ENCODE measurements at regions not wholly inside any gene's neighbourhood (a gene's known extent, or its start where the extent isn't known, plus 50 kb on each side); places are given as distances from the start of the nearest gene placed in this dataset.

DNA sequence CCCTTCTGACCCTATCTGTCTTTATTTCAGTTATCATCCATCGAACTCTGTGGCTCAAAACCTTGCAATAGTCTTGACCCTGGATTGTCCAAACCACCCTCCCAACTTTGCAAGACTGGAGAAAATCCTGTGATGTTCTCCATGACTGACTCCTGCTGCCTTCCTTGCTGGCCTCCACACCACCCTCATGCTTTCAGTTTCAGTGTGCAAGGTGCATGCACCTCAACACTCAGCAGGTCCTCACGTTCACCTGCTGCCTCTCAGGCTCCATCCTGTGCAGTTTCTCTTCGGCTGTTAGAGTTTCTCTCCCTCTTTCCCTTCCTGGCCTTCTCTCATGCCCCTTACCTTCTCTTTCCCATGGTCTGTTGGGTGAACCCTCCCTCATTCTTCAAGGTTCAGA lies 59.4 kb upstream of the ASIC2 start:
- DNase-seq (ENCODE audit: low read depth): no peak

DNA sequence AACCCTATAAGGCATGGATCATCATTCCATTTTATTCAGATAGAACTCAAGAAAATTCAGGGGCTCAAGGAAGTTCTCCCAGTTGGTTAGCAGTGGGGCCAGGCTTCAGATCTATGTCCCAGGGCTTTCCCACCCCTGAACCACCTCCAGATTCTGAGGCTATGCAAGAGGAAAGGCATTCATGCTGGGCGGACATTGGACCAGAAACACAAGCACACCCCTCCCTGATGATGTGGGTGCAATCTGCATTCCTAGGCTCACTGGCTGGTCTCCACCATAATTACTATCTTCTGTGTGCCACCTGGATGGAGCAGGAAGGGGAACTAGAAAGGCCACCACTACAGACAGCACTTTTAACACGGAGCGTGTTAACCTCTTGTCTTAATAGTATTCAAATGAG lies 63.2 kb upstream of the ASIC2 start:
- no peak for DNase-seq (ENCODE audit: low read depth)

DNA sequence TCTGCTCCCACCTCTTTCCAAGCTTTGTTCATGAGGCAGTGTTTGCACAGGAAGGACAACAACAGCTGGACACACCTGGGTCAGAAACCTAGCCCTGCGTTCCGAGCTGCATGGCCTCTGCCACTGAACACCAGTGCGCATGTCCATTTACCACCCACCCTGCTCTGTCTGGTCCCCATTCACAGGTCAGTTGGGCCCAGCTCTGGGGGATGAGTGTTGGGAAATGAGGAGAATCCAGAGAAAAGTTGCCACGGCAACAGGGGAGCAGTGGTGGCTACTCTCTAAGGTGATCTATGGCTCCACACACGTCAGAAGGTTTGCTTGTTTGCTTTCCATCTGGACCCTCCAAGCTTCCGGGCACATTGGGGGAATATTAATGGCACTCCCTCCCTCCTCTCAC lies 70.4 kb upstream of the ASIC2 start:
- no peak for DNase-seq (ENCODE audit: low read depth)

DNA sequence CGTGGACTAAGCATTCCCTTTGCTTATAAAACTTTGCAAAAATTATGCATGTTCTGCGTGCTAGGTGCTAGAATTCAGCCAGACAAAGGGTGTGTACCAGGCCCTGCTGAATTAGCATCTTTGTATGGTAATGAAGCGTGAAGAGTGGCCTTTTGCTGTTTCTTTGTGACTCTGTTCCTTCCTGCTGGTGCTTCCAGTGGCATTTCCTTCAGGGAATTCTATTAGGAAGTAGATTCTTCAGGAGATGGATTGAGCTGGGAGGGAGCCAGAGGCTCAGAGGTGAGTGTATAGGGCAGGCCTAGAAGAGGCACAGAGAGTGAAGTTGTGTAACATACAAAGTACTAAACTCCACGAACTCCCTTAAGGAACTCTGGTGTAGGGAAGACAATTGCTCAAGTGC lies 73.9 kb upstream of the ASIC2 start:
- DNase-seq (ENCODE audit: low read depth): no peak

DNA sequence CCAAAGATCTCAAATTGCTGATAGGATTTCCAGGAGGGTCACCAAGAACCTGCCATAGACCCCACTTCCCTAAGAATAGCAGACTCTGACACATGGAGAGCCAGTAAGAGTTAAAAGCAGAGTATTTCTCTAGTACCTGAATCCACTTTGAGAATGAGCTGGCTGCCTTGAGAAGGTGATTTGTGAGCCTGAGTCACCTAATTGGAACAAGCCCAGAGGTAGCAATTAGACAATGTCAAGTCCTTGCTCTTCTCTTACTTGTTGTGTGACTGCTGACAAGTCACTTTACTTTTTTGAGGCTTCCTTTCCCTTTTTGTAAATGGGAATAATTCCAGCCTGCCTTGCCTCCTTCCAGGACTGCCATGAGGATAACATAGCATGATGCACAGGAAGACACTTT lies 76.1 kb upstream of the ASIC2 start:
- DNase-seq (ENCODE audit: low read depth): no peak

DNA sequence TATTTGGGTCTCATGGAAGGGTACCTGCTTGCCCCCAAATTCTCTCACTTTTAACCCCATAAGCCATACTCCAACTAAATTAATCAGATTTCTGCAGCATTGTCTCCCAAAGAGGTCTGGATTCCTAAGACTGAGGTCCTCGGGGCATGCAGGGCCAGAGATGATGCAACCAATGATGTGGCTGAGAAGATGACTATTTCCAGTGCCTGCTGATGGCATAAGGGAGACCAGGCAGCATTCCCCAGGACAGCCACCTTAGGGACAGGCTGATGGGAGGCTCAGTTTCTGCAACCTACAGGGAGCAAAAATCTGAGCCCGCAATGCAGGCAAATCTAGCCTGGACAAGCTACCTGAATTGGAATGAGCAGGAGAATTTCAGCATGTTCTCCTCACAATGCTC lies 76.8 kb upstream of the ASIC2 start:
- no peak for DNase-seq (ENCODE audit: low read depth)

DNA sequence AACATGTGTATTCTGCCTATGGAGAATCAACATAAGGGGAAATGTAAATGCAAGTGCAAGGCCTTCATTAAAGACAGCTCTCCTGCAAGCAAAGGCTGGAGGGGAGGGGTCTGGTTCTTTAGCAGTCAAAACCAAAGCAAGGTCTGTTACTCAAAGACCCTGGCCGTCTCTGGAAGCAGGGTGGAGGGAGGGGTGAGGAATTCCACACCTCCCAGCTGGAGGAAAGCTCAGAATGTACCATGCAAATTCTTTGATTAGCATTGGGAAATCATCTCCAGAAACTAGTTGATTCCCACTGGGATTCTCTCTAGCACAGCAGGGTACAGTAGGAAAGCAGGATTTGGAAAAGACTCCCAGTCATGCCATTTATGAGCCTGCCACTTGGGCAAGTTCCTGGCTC lies 77.3 kb upstream of the ASIC2 start:
- no peak for DNase-seq (ENCODE audit: low read depth)

DNA sequence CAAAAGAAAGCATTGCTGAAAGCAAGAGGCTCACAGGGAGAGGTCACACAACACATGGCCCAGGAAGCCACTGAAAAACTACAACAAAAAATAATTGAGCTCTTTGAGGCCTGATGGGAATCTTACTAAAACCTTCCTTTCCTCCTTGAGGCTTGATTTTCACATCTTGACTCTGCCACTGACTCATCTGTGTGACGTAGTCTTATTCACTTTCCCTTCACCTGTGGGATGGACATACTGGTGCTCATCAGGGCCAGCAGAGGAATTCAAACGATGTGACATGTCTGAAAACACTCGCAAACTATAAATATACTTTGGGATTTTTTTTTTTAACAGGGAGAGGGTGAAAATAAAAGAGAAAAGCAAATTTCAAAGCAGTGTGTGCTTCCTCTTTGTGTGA lies 78.3 kb upstream of the ASIC2 start:
- no peak for DNase-seq (ENCODE audit: low read depth)

DNA sequence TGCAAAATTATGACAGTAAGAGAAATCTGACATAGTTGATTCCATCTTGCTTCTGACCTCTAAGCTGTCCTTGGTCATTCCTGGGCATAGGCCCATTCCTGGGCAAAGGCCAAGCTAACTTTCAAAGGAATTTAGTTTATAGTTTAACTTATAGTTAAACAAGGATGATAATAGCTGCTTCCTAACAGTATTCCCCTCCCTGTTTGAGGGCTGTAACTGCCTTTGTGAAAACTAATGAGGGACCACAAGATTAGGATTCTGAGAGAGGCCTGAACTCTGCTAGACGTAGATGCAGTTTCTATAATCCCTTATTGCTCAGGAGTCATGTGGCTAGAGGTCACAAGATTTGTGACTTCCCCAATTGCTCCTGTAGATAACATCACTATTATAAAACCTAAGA lies 80.2 kb upstream of the ASIC2 start:
- no peak for DNase-seq (ENCODE audit: low read depth)

DNA sequence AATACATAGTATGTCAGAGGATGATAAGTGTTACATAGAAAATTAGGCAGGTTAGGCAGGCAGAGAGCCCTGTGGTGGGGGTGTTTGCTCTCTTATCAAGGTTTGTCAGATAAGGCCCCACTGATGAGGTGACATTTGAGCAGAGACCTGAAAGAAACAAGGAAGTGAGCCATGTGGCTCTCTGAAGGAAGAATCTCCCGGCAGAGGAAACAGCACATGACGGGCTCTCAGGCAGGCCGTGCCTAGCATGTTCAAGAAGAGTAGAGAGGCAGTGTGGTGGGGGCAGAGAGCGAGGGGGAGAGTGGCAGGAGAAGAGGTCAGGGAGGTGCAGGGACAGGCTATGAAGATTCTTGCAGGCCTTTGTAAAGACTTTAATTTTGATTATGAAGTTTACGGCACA lies 82.0 kb upstream of the ASIC2 start:
- no peak for DNase-seq (ENCODE audit: low read depth)

DNA sequence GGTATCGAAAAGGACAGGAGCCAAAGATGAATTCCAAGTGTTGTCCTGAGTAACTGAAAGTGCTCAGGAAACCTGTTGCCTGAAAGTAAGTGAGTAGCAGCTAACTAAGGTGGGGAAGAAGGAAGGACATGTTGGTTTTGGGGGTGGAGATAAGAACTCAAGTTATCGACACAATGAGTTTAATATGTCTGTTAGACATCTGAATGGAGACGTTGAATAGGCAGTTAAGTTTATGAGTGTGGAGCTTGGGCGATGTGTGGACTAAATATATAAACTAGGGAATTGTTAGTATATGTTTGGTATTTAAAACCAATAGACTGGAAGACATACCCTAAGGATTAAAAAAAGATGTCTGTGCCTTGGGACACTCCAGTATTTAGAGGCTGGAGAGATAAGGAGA lies 82.7 kb upstream of the ASIC2 start:
- no peak for DNase-seq (ENCODE audit: low read depth)

DNA sequence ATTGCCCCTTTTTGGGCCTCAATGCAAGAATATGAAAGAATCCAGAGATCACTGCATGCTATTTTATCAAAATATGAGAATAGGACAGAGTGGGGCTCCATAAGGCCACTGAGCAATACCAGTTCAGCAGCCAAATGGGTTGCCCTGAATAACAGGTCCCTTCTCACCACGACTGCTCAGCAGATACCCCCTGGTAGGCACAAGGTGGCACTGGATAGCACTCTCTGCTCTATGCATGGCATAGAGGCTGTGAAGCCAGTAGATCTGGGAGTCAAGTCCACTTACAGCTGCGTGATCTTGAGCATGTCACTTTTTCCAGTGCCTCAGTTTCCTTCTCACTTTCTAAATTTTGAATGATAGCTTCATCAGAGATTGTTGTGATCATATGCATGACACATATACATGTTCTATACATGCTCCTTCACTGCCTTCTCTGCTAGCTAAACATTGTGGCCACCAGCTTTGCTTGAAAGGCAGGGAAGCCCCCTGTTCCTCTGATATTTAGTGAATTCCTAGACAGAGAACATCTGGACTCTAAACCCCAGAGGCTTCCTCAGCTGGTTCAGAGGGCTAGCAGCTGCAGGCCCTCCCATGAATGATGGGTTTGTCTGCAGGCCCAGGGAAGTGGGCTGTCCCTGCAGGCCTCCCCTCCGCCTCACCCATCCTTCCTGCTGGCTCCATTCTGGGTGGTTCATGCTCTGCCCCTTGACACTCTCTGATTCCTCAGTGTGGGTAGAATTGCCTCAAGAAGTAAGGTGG lies 84.9 kb upstream of the ASIC2 start:
- peak; percentile 1 for DNase-seq (ENCODE audit: low read depth)

DNA sequence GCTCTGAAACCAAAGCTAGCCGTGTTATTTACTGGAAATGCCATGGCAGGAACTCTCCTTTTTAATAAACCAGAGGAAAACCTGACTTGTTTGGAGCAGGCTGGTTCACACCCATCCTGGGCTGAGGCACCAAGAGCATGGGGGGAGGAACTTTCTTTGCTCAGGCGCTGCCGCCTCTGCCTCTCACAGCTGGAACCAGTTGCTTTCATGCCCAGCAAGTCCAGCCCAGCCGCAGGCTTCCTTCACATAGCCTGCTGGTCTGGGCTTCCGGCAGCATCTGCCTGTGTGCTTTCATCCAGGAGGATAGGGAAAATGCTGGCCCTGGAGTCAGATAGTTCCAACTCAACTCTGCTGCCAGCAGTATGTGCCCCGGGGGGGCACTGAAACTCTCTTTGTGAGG lies 88.1 kb upstream of the ASIC2 start:
- no peak for DNase-seq (ENCODE audit: low read depth)

DNA sequence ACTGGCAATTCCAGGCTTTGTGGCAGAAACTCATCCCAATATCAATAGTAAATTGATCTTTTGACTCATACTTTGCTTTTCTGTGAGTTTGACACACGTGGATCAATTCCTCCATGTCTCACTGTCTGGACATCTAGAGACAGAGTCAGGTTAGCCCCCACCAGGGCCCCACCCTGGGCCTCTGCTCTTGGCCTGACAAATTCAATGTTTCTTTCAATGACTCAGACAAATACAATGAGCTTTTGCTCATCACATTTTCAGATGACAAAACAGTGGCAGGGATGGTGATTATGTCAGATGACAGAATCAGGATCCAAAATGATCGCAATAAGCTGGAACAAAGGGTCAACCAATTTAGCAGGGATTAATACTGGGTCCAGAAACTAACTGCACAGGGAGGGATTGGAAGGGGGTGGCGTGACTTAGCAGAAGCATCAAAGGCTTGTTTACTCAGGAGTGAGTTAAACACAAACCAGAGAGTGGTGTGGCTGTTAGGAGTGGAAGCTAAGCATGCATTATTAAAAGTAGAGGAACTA lies 90.5 kb upstream of the ASIC2 start:
- DNase-seq (ENCODE audit: low read depth): no peak

DNA sequence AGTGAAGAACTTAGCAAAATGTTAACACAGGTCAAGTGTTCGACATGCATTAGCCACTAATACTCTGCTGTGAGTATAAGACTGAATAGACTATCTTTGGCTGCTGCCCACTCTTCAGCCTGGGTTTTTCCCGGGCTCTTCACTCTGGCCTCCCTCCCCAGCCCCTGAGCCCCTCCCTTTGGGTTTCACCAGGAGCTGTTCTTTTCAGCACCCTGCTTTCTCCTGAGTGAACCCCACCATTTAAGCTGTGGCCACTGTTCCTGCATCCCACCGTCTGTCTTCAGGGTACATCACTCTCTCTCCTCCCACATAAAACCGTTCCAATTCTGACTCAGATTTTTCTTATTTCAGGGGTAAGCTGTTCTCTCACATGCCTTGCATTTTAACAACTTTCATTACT lies 92.0 kb upstream of the ASIC2 start:
- no peak for DNase-seq (ENCODE audit: low read depth)

DNA sequence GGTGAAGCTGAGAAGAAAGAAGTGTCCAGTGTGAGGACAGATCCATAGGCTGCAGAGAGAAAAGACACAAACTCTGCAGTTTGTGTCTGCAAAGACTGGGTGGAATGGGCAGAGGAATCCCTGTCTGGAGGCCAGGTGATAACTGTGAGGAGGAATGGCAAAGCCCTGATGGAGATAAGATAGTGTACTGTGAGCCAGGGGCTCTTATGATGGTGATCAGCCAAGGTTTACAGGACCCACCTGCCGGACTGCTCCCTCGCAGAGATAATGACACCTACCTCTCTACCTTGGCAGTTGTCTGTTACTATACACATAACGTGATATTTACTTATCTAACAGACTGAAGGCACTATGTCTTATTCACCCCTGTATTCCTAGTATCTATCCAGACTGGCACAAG lies 92.6 kb upstream of the ASIC2 start:
- DNase-seq (ENCODE audit: low read depth): no peak

DNA sequence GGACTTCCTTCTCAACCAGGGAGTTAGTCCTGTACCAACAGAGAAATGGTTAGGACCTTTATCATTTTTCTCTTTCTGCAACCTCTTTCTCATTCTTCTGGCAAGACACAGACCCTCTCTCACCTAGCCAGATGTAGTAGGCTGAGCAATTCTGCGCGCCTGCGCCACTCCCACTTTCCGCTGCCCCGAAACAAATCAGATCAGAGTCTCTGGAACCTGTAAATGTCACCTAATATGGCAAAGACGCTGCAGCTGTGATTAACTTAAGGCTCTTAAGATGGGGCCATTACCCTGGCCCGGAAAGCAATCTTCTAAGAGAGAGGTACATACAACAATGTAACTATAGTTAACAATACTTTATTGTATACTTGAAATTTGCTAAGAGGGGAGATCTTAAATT lies 94.3 kb upstream of the ASIC2 start:
- DNase-seq (ENCODE audit: low read depth): no peak

DNA sequence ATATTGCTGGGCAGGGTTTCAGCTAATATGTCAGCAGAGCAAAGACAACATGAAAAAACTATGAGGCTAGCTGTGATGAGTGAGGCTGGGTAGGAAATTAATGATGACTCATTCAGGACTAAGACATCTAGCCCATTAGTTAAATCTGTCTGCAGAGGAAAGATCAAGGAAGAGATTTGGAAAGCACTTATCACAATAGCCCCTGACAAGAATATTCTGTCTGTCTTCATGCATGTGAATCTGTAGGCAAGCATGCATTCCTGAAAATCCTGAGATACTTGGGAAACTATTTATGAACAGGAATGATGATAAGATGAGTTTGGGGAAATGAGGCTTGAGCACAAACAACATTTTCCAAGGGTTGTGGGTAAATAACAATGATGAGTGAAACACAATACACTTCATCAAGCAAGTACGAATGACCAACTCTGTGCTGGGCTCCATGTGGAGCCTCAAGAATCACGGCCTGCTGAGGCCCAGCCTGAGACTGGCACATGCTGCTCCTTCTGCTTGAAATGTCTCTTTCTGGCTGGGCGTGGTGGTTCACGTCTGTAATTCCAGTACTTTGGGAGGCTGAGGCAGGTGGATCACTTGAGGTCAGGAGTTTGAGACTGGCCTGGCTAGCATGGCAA lies 96.5 kb upstream of the ASIC2 start:
- DNase-seq (ENCODE audit: low read depth): no peak

DNA sequence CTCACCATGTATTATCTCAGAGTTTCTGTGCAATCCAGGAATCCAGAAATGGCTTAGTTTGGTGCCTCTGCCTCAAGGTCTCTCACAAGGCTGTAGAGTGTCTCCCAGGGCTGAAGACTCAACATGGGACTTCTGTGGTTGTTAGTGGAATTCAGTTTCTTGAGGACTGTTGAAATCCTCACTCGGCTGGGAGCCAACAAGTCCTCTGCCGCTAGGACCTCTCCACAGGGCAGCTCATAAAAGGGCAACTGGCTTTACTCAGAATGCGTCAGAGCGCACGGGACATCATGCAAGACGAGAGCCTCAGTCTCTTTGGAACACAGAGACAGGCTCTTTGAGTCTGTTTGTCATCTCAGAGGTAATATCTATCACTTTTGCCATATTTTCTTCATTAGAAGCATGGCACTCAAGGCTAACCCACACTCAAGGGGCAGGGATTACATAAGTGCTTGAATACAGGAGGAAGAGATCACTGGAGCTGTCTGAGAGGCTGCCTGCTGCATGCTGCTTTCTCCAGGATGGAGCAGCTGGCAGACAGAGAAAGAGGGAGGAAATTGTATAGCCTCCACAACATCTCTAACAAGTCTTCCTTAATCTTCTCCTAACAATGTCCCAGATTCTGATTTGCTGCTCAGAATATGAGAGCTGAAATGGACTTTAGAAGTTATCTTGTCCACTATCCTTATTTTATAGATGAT lies 97.5 kb upstream of the ASIC2 start:
- no peak for DNase-seq (ENCODE audit: low read depth)

DNA sequence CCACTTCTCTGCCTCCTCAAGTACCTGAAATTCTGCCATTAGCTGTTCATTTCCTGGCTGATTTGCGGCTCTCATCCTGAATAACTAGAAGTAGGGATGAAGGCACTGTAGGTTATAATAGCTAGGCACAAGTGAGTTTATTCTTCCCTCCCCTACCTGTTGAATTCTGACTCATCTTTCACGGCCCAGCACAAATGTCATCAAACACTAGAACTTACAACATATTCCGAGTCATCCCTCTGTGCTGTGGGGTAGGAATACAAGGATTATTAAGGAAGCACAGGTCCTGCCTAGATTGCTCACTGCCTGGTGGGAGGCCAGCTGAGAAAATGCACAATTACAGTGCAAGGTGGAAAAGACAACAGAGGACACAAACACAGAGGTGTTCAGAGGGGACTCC lies 103.7 kb upstream of the ASIC2 start:
- no peak for DNase-seq (ENCODE audit: low read depth)

DNA sequence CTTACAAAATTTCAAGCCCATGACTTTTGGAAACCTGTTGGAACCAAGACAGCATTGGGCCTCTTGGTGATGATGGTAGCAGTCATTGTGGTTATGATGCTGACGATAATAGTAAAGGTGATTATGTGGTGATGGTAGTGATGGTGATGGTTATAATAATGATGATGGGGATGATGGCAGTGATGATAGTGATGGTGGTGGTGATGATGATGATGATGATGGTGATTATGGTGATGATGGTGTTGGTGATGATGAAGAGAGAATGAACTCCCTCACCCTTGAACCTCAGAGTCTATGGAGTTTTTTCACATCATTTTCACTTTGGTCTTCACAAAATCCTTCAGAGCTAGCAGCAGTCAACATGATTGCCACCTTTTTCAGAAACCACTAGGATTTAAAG lies 105.3 kb upstream of the ASIC2 start:
- DNase-seq (ENCODE audit: low read depth): no peak

DNA sequence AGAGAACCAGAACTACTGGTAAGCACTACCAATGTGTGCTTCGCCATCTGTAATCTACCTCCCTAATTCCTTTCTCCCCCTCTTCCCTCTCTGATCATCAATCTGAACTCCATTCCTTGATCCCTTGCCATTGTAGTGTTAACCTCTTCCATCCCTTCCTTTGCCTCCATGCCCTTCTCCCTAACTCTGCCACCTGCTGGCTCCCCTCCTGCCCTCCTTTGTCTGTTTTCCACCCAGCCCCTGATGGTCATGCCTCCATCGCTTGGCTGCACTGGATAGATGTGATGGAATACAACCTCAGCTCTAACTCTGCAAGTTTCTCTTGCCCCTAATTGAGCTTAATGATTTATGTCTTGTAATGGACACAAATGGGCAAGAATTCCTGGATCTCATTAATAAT lies 108.2 kb upstream of the ASIC2 start:
- no peak for DNase-seq (ENCODE audit: low read depth)

DNA sequence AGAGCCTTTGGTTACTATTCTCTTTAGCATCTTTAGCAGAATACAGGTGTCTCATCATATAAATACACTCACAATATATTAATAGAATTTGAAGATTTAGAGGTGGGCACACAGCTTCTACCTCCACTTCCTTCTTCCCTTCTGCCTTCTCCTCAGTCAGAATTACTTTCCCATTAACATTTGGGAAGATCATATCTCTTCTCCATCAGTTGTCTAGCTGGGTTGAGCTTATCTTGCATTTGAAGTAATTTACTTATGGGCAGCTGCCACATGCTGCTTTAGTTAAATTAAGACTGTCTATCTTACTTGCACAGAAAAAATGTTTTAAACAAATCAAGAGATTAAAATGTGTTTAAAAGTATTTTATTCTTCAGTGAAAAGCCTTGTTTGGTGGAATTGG lies 110.1 kb upstream of the ASIC2 start:
- DNase-seq (ENCODE audit: low read depth): no peak

Measured in M059J (cell line).